HG03280 (cell line): ENCODE measurements at regions not wholly inside any gene's neighbourhood (a gene's known extent, or its start where the extent isn't known, plus 50 kb on each side); places are given as distances from the start of the nearest gene placed in this dataset.
"Not testable (repeated sequence)": the region's sequence is repeated elsewhere in the genome, so short reads cannot be mapped to it uniquely, and the experiment has no call there.

ENCODE experiments used
- ATAC-seq: cut with Tn5 transposase; IDR thresholded peaks from one replicate; pipeline ENCODE4 v1.9.1; 2021; ENCODE audit warnings: mild to moderate bottlenecking, moderate library complexity; ENCODE audit not compliant: unreplicated experiment

GRCh38 chr10:131363416-131363815, 51.9 kb upstream of the TCERG1L start:
- ATAC-seq: no peak

GRCh38 chr10:131371571-131371970, 60.0 kb upstream of the TCERG1L start:
- ATAC-seq: no peak

GRCh38 chr10:131381576-131381975, 70.1 kb upstream of the TCERG1L start:
- no peak for ATAC-seq

- ATAC-seq: not testable (repeated sequence)
Observed at GRCh38 chr10:131385161-131385872, 73.8 kb upstream of the TCERG1L start.

GRCh38 chr10:131387018-131387529, 75.6 kb upstream of the TCERG1L start:
- no peak for ATAC-seq

GRCh38 chr10:131391936-131392335, 80.4 kb upstream of the TCERG1L start:
- ATAC-seq: no peak

- no peak for ATAC-seq
Observed at GRCh38 chr10:131396121-131397050, 84.9 kb upstream of the TCERG1L start.

GRCh38 chr10:131398166-131398565, 86.6 kb upstream of the TCERG1L start:
- ATAC-seq: no peak

- no peak for ATAC-seq
Observed at GRCh38 chr10:131399981-131400380, 88.5 kb upstream of the TCERG1L start.

- ATAC-seq: no peak
Observed at GRCh38 chr10:131400513-131400912, 89.0 kb upstream of the TCERG1L start.

GRCh38 chr10:131402771-131403650, 91.5 kb upstream of the TCERG1L start:
- ATAC-seq: no peak

- no peak for ATAC-seq
Observed at GRCh38 chr10:131403936-131404335, 92.4 kb upstream of the TCERG1L start.

- no peak for ATAC-seq
Observed at GRCh38 chr10:131404886-131405285, 93.4 kb upstream of the TCERG1L start.

GRCh38 chr10:131406676-131407392, 95.3 kb upstream of the TCERG1L start:
- ATAC-seq: no peak

- no peak for ATAC-seq
Observed at GRCh38 chr10:131418681-131419080, 107.2 kb upstream of the TCERG1L start.

GRCh38 chr10:131419797-131420196, 108.3 kb upstream of the TCERG1L start:
- no peak for ATAC-seq

GRCh38 chr10:131420867-131421266, 109.3 kb upstream of the TCERG1L start:
- no peak for ATAC-seq

- no peak for ATAC-seq
Observed at GRCh38 chr10:131421381-131421780, 109.9 kb upstream of the TCERG1L start.

- no peak for ATAC-seq
Observed at GRCh38 chr10:131422731-131423130, 111.2 kb upstream of the TCERG1L start.

GRCh38 chr10:131424053-131424452, 112.5 kb upstream of the TCERG1L start:
- no peak for ATAC-seq
